RWPE1 (cell line): ENCODE measurements at regions not wholly inside any gene's neighbourhood (a gene's known extent, or its start where the extent isn't known, plus 50 kb on each side); places are given as distances from the start of the nearest gene placed in this dataset.

Experiments used
- CTCF ChIA-PET: fragments of 350-600 bp; sonication (Branson Sonifier 250); formaldehyde crosslinking; extraction: SDS; loops from one replicate; lab custom pipeline; 2021; lab: Yijun Ruan, JAX
- POLR2A ChIA-PET: fragments of 400-600 bp; formaldehyde crosslinking; extraction: SDS; loops from one replicate; lab custom pipeline; 2020; ENCODE audit warnings: antibody characterized with exemption; ENCODE audit not compliant: low non-redundant PET; lab: Yijun Ruan, JAX
- DNase-seq: peaks from one replicate; pipeline ENCODE4 v3.0.0; 2012; ENCODE audit warnings: low spot score
- H3K27ac ChIP-seq: fragments of 450-650 bp; 2 replicates; pipeline ENCODE4 v1.5.1; 2017
- TF ChIP-seq, protein P1 (sequence below): fragments of 450-650 bp; conservative IDR thresholded peaks from 2 replicates; pipeline ENCODE4 v1.5.1; 2017; ENCODE audit warnings: low read depth, mild to moderate bottlenecking

DNA sequence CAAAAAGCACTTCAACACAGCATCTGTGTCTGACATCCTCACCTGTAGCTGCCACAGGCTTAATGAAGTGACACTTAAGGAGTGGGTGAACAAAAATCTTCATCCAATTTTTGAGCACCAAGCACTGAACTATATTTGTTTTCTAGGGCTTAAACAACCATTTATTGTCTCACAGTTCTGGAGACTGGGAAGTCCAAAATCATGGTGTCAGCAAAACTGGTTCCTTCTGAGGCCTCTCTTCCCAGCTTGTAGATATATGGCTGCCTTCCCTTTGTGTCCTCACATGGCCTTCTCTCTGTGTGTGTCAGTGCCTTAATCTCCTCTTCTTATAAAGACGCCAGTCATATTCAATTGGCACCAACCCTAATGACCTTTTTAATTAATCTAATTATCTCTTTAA is 189.2 kb upstream of the CLNK start:
- DNase-seq = no peak
- ChIA-PET CTCF (no interaction called here), POLR2A (no interaction called here)
- H3K27ac ChIP-seq = no peak overlapping the region
- TF ChIP-seq, protein P1, sequence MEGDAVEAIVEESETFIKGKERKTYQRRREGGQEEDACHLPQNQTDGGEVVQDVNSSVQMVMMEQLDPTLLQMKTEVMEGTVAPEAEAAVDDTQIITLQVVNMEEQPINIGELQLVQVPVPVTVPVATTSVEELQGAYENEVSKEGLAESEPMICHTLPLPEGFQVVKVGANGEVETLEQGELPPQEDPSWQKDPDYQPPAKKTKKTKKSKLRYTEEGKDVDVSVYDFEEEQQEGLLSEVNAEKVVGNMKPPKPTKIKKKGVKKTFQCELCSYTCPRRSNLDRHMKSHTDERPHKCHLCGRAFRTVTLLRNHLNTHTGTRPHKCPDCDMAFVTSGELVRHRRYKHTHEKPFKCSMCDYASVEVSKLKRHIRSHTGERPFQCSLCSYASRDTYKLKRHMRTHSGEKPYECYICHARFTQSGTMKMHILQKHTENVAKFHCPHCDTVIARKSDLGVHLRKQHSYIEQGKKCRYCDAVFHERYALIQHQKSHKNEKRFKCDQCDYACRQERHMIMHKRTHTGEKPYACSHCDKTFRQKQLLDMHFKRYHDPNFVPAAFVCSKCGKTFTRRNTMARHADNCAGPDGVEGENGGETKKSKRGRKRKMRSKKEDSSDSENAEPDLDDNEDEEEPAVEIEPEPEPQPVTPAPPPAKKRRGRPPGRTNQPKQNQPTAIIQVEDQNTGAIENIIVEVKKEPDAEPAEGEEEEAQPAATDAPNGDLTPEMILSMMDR = no peak

DNA sequence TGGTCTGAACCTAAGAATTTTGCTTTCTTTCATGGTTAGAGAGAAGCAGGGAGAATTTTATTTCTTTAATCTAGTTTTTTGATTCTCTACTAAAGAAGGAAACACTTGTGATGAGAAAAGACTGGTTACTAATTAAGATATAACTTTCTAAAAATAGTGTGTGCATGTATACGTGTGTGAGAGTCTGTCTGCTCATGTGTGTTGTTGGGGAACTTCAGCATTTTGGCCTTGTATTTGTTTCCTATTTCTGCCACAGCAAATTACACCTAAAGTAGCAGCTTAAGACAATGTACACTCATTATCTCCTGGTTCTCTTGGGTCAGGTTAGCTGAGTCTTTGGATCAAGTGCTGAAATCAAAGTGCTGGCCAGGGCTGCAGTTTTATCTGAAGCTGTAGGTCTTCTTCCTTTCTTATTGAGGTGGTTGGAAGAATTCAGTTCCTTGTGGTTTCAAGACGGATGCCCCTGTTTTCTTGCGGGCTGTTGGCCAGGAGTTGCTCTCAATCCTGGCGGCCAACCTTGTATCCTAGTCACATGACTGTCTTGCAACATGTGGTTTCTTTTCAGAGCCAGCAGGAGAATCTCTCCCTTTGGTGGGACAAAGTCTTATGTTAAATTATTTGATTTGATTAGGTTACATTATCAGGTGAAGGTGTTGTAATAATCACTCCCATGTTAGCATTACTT is 188.4 kb upstream of the CLNK start:
- ChIA-PET POLR2A (no interaction called here), CTCF (no interaction called here)
- no peak overlapping the region for H3K27ac ChIP-seq
- TF ChIP-seq, protein P1 = no peak
- no peak for DNase-seq

DNA sequence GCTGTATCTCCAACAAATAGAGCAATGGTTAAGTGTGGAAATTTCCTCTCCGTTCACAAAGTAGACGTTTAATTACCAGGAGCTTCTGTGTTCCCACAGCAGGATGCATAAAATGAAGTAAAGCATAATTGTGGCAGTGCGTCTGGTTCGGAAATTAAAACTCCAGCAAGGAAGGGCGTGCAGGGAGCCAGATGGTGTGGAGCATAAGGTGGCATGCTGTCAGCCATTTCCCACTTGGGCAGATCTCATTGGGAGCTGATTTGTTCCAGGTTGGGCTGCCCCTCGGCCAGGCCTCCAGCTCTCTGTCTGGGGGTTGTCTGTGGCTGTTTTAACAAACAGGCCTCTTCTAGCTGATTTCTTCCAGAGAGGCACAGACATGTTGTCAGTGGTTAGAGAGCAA is 182.1 kb upstream of the CLNK start:
- no peak for DNase-seq
- no peak overlapping the region for H3K27ac ChIP-seq
- CTCF ChIA-PET = no interaction called here
- POLR2A ChIA-PET = no interaction called here
- TF ChIP-seq, protein P1 = no peak

DNA sequence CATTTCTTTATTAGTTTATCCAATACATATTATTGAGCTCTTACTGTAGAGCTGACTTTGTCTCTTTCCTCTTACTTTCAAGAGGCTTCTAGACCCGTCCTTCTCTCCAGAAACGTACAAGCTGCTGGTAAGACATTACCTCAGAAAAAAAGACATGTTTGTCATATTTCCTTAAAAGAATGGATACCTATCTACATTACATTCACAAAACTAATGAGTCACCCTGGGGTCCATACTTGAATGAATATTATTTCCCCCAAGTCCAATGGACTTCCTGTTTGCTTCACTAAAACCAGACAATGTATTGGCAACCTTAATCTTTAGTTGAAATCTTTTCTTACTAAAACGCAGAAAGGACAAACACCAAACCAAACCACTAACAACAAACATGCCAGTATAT is 176.5 kb upstream of the CLNK start:
- ChIA-PET CTCF (no interaction called here), POLR2A (no interaction called here)
- TF ChIP-seq, protein P1 = no peak
- H3K27ac ChIP-seq = no peak overlapping the region
- DNase-seq = no peak

DNA sequence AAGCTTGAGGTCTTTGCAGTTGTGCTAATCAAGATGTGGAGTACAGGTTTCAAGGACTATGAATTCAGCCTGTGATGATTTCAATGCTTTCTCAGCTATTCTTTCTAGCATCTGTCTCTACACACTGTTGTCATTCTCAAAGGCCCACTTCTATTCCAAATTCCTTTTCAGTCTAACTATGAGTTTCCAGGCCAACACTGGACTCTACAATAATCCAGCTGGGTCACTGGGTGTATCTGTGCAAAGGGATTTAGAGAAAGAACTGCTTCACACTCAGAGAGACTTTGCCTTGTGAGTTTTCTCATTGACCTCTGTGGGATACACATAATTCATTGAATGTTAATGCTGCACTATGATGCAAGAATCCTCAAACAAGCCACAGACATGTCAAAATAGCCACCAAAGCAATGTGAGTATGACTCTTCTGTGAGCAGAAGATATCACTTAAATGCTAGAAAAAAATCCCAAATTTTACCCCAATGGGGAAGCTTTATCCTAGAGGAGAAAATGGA is 171.8 kb upstream of the CLNK start:
- ChIA-PET CTCF (interaction anchor here (0.6 kb wide), 1 partner anchor 70 kb away, joined by 3 read pairs; no protein-coding TSS in a partner anchor), POLR2A (no interaction called here)
- TF ChIP-seq, protein P1 = no peak
- DNase-seq = no peak
- H3K27ac ChIP-seq = no peak overlapping the region

DNA sequence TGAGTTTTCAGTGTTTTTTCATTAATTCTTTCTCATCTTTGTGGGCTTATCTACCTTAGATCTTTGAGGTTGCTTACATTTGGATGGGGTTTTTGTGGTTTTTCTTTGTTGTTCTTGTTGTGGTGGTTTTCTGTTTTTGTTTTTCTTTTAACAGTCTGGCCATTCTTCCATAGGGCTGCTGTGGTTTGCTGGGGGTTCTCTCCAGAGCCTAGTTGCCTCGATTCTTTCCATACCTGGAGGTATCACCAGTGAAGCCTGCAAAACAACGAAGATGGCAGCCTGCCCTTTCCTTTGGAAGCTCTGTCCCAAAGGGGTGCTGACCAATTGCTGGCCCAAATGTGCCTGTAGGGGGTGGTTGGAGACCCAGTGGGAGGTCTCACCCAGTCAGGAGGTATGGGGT is 168.6 kb upstream of the CLNK start:
- TF ChIP-seq, protein P1 = no peak
- no peak for DNase-seq
- POLR2A ChIA-PET = no interaction called here
- CTCF ChIA-PET = interaction anchor here (0.6 kb wide), 1 partner anchor 1031 kb away, joined by 3 read pairs; no protein-coding TSS in a partner anchor
- no peak overlapping the region for H3K27ac ChIP-seq
